ENCODE measurements at regions not wholly inside any gene's neighbourhood (a gene's known extent, or its start where the extent isn't known, plus 50 kb on each side); places are given as distances from the start of the nearest gene placed in this dataset.
"Not testable (repeated sequence)": the region's sequence is repeated elsewhere in the genome, so short reads cannot be mapped to it uniquely, and the experiment has no call there.

DNA sequence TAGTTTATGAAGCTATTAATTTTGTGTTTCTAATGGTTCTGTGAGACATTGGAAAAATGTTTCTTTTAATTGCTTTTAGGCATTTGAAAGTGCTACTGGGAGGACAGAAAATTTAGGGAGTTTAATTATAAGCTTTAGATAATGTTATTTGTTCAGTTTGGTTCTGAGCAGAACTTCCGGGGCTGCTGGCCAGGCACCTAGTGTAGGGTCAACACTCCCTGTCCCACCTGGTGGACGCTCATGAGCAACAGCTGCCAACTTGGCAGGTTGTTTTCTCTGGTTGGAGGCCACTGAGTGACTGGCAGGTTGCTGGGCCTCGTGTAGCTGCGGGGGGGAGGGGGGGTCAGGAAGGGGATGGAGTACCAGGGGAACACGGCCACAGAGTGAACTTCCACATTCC is 250.2 kb downstream of the RTP5 start:
- TF ChIP-seq CTCF (IDR thresholded peaks at IDR 0.05; ENCODE audit: insufficient read depth, low read length); POLR2AphosphoS5 (IDR thresholded peaks at IDR 0.05; ENCODE audit: low read depth); GABPA (IDR thresholded peaks at IDR 0.05; ENCODE audit: low read depth): not testable (repeated sequence)
- TF ChIP-seq, protein P1, sequence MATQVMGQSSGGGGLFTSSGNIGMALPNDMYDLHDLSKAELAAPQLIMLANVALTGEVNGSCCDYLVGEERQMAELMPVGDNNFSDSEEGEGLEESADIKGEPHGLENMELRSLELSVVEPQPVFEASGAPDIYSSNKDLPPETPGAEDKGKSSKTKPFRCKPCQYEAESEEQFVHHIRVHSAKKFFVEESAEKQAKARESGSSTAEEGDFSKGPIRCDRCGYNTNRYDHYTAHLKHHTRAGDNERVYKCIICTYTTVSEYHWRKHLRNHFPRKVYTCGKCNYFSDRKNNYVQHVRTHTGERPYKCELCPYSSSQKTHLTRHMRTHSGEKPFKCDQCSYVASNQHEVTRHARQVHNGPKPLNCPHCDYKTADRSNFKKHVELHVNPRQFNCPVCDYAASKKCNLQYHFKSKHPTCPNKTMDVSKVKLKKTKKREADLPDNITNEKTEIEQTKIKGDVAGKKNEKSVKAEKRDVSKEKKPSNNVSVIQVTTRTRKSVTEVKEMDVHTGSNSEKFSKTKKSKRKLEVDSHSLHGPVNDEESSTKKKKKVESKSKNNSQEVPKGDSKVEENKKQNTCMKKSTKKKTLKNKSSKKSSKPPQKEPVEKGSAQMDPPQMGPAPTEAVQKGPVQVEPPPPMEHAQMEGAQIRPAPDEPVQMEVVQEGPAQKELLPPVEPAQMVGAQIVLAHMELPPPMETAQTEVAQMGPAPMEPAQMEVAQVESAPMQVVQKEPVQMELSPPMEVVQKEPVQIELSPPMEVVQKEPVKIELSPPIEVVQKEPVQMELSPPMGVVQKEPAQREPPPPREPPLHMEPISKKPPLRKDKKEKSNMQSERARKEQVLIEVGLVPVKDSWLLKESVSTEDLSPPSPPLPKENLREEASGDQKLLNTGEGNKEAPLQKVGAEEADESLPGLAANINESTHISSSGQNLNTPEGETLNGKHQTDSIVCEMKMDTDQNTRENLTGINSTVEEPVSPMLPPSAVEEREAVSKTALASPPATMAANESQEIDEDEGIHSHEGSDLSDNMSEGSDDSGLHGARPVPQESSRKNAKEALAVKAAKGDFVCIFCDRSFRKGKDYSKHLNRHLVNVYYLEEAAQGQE (IDR thresholded peaks at IDR 0.05; ENCODE audit: insufficient replicate concordance, low read depth) = not testable (repeated sequence)
